HCT116 (cell line): ENCODE measurements at regions not wholly inside any gene's neighbourhood (a gene's known extent, or its start where the extent isn't known, plus 50 kb on each side); places are given as distances from the start of the nearest gene placed in this dataset.
"Not testable (repeated sequence)": the region's sequence is repeated elsewhere in the genome, so short reads cannot be mapped to it uniquely, and the experiment has no call there.

Experiments
- ATF3 ChIP-seq: IDR thresholded peaks from 2 replicates; pipeline ENCODE4 v1.6.1; 2012
- EGR1 ChIP-seq: IDR thresholded peaks from 2 replicates; pipeline ENCODE4 v1.6.1; 2012; ENCODE audit warnings: low read depth
- JUND ChIP-seq: IDR thresholded peaks from 2 replicates; pipeline ENCODE4 v1.6.1; 2012
- POLR2A ChIP-seq: IDR thresholded peaks from 2 replicates; pipeline ENCODE4 v1.7.0; 2011; ENCODE audit warnings: borderline replicate concordance; ENCODE audit not compliant: insufficient read depth, insufficient read length; ENCODE audit errors: extremely low read depth
- POLR2AphosphoS5 ChIP-seq: IDR thresholded peaks from 2 replicates; pipeline ENCODE4 v1.6.1; 2011; ENCODE audit warnings: mild to moderate bottlenecking, low read depth, low read length, moderate library complexity
- SRF ChIP-seq: IDR thresholded peaks from 2 replicates; pipeline ENCODE4 v1.6.1; 2012; ENCODE audit warnings: low read depth
- TF ChIP-seq, protein P1 (sequence below), 3 experiments: fragments of 200-600 bp in 1 of 3; sonication (generic) in 1 of 3; IDR thresholded peaks in 2 of 3; conservative IDR thresholded peaks in 1 of 3; 2 replicates each; pipeline ENCODE4 v1.5.1; 2012 to 2017; ENCODE audit warnings: low read depth in 2 of 3, low read length in 2 of 3, antibody characterized with exemption in 1 of 3, borderline replicate concordance in 1 of 3, control low read depth in 1 of 3, mild to moderate bottlenecking in 1 of 3, mixed read lengths in 1 of 3, mixed run types in 1 of 3, moderate library complexity in 1 of 3; ENCODE audit not compliant: insufficient read depth in 1 of 3

DNA sequence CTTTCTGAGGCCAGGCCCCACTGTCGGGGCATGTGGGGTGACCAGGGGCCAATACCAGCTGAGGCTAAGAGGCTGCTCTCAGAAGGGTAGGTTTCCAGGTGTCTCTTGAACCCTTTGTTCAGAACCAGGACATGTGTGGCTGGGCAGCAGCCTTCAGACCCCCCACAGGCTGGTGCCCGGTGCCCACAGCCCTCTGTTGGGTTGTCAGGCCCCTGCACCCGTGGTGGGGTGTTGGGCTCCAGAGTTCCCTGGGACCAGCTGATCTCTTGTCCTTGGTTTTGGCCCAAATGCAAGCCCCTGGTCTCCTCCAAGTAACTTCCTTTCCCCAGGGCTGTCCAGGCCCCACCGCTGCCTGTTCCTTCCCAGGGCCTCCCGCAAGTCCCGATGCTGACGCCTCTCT, 226.0 kb downstream of the TMEM121 start:
- TF ChIP-seq POLR2A, EGR1, SRF, ATF3, JUND, POLR2AphosphoS5: not testable (repeated sequence)
- TF ChIP-seq, protein P1, sequence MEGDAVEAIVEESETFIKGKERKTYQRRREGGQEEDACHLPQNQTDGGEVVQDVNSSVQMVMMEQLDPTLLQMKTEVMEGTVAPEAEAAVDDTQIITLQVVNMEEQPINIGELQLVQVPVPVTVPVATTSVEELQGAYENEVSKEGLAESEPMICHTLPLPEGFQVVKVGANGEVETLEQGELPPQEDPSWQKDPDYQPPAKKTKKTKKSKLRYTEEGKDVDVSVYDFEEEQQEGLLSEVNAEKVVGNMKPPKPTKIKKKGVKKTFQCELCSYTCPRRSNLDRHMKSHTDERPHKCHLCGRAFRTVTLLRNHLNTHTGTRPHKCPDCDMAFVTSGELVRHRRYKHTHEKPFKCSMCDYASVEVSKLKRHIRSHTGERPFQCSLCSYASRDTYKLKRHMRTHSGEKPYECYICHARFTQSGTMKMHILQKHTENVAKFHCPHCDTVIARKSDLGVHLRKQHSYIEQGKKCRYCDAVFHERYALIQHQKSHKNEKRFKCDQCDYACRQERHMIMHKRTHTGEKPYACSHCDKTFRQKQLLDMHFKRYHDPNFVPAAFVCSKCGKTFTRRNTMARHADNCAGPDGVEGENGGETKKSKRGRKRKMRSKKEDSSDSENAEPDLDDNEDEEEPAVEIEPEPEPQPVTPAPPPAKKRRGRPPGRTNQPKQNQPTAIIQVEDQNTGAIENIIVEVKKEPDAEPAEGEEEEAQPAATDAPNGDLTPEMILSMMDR (IDR thresholded peaks at IDR 0.05 in 2 of 3, conservative IDR thresholded peaks at IDR 0.05 in 1 of 3; ENCODE audit: borderline replicate concordance in 1 of 3, insufficient read depth in 1 of 3, low read depth in 2 of 3, low read length in 2 of 3): not testable (repeated sequence)
